GM18499 (cell line): ENCODE measurements at regions not wholly inside any gene's neighbourhood (a gene's known extent, or its start where the extent isn't known, plus 50 kb on each side); places are given as distances from the start of the nearest gene placed in this dataset.

Experiments used
- ATAC-seq: cut with Tn5 transposase; IDR thresholded peaks from one replicate; pipeline ENCODE4 v1.9.1; 2021; ENCODE audit warnings: moderate number of reproducible peaks; ENCODE audit not compliant: insufficient read depth, unreplicated experiment

GRCh38 chr4:160251522-160252170 is 1148.8 kb downstream of the RAPGEF2 start:
- ATAC-seq, result no peak

- ATAC-seq, result no peak
Measured at GRCh38 chr4:160257318-160257717, 1154.4 kb downstream of the RAPGEF2 start.

GRCh38 chr4:160265014-160265413 is 1162.1 kb downstream of the RAPGEF2 start:
- no peak for ATAC-seq

GRCh38 chr4:160265836-160266235 is 1163.0 kb downstream of the RAPGEF2 start:
- ATAC-seq, result no peak

- no peak for ATAC-seq
Measured at GRCh38 chr4:160276785-160277325, 1174.0 kb downstream of the RAPGEF2 start.

- no peak for ATAC-seq
Measured at GRCh38 chr4:160283081-160283480, 1180.2 kb downstream of the RAPGEF2 start.

- no peak for ATAC-seq
Measured at GRCh38 chr4:160284516-160284915, 1181.6 kb downstream of the RAPGEF2 start.

- ATAC-seq, result no peak
Measured at GRCh38 chr4:160286051-160286450, 1183.2 kb downstream of the RAPGEF2 start.

GRCh38 chr4:160296476-160296875 is 1193.6 kb downstream of the RAPGEF2 start:
- ATAC-seq, result no peak

GRCh38 chr4:160299177-160299576 is 1196.3 kb downstream of the RAPGEF2 start:
- no peak for ATAC-seq

- no peak for ATAC-seq
Measured at GRCh38 chr4:160299608-160300007, 1196.7 kb downstream of the RAPGEF2 start.

GRCh38 chr4:160316036-160316435 is 1213.2 kb downstream of the RAPGEF2 start:
- ATAC-seq, result no peak

- ATAC-seq, result no peak
Measured at GRCh38 chr4:160318567-160319220, 1215.8 kb downstream of the RAPGEF2 start.

GRCh38 chr4:160319221-160319867 is 1216.5 kb downstream of the RAPGEF2 start:
- no peak for ATAC-seq

GRCh38 chr4:160319868-160320260 is 1217.0 kb downstream of the RAPGEF2 start:
- no peak for ATAC-seq

- no peak for ATAC-seq
Measured at GRCh38 chr4:160326110-160326509, 1223.2 kb downstream of the RAPGEF2 start.

GRCh38 chr4:160347197-160347596 is 1244.3 kb downstream of the RAPGEF2 start:
- ATAC-seq, result no peak

GRCh38 chr4:160350944-160351343 is 1248.1 kb downstream of the RAPGEF2 start:
- ATAC-seq, result no peak

GRCh38 chr4:160352637-160353036 is 1249.8 kb downstream of the RAPGEF2 start:
- ATAC-seq, result no peak

GRCh38 chr4:160353548-160353947 is 1250.7 kb downstream of the RAPGEF2 start:
- ATAC-seq, result no peak

- no peak for ATAC-seq
Measured at GRCh38 chr4:160362478-160362877, 1259.6 kb downstream of the RAPGEF2 start.
